Activated naive CD4-positive, alpha-beta T cell treated with anti-CD3 and anti-CD28 coated beads, Interleukin-2, amount 50 U/mL, for 72 hours (primary cell): ENCODE measurements at regions not wholly inside any gene's neighbourhood (a gene's known extent, or its start where the extent isn't known, plus 50 kb on each side); places are given as distances from the start of the nearest gene placed in this dataset.

Experiments used
- ATAC-seq, 2 donors: fragments of 150-1000 bp; cut with Tn5 transposase; 2 replicates each; pipeline ENCODE4 v1.10.0; 2021; ENCODE audit warnings: mild to moderate bottlenecking in 2 of 2, moderate library complexity in 2 of 2
- DNase-seq, 2 donors: peaks; one replicate each; pipeline ENCODE4 v3.0.0; 2021 to 2022; ENCODE audit warnings: low spot score in 2 of 2
- H3K27ac Mint-ChIP-seq, 2 donors: one replicate each; pipeline ENCODE4 v1.8.0; 2022; ENCODE audit warnings: mild to moderate bottlenecking in 2 of 2, mixed read lengths in 2 of 2
- H3K36me3 Mint-ChIP-seq, 2 donors: one replicate each; pipeline ENCODE4 v1.8.0; 2022; ENCODE audit warnings: mixed read lengths in 2 of 2
- H3K9me3 Mint-ChIP-seq, 2 donors: one replicate each; pipeline ENCODE4 v1.8.0; 2022; ENCODE audit warnings: mixed read lengths in 2 of 2

GRCh38 chr5:10860196-10860543, 99.1 kb upstream of the DAP start:
- Mint-ChIP-seq H3K27ac (no peak overlapping the region), H3K9me3 (no peaks in the 10 kb centered on the region), H3K36me3 (no peaks in the 10 kb centered on the region)
- DNase-seq (no peak), ATAC-seq (no peak)

GRCh38 chr5:10859393-10860195, 98.6 kb upstream of the DAP start:
- Mint-ChIP-seq H3K36me3 (no peaks in the 10 kb centered on the region), H3K9me3 (no peaks in the 10 kb centered on the region), H3K27ac (no peak overlapping the region)
- no peak for DNase-seq
- no peak for ATAC-seq

- DNase-seq (no peak), ATAC-seq (no peak)
- no peaks in the 10 kb centered on the region for H3K9me3 Mint-ChIP-seq
- no peak overlapping the region for H3K27ac Mint-ChIP-seq
- H3K36me3 Mint-ChIP-seq = no peaks in the 10 kb centered on the region
Measured at GRCh38 chr5:10858945-10859344, 97.9 kb upstream of the DAP start.

- Mint-ChIP-seq H3K9me3 (no peaks in the 10 kb centered on the region), H3K36me3 (no peaks in the 10 kb centered on the region), H3K27ac (no peak overlapping the region)
- DNase-seq = no peak
- ATAC-seq = no peak
Measured at GRCh38 chr5:10858307-10858706, 97.3 kb upstream of the DAP start.

GRCh38 chr5:10857338-10857733, 96.3 kb upstream of the DAP start:
- Mint-ChIP-seq H3K27ac (no peak overlapping the region), H3K36me3 (no peaks in the 10 kb centered on the region), H3K9me3 (no peaks in the 10 kb centered on the region)
- DNase-seq = no peak
- ATAC-seq = no peak

GRCh38 chr5:10856683-10857337, 95.8 kb upstream of the DAP start:
- Mint-ChIP-seq H3K36me3 (no peaks in the 10 kb centered on the region), H3K27ac (no peak overlapping the region), H3K9me3 (no peaks in the 10 kb centered on the region)
- no peak for ATAC-seq
- peak in 1 of 2 donors; percentile 44 for DNase-seq

- Mint-ChIP-seq H3K27ac (no peak overlapping the region), H3K9me3 (no peaks in the 10 kb centered on the region), H3K36me3 (no peaks in the 10 kb centered on the region)
- no peak for DNase-seq
- ATAC-seq = no peak
Measured at GRCh38 chr5:10856071-10856470, 95.0 kb upstream of the DAP start.

- no peaks in the 10 kb centered on the region for H3K36me3 Mint-ChIP-seq
- ATAC-seq = no peak
- H3K27ac Mint-ChIP-seq = no peak overlapping the region
- no peak for DNase-seq
- no peaks in the 10 kb centered on the region for H3K9me3 Mint-ChIP-seq
Measured at GRCh38 chr5:10854506-10855277, 93.7 kb upstream of the DAP start.

- no peak for DNase-seq
- H3K27ac Mint-ChIP-seq = no peak overlapping the region
- no peaks in the 10 kb centered on the region for H3K36me3 Mint-ChIP-seq
- ATAC-seq = no peak
- H3K9me3 Mint-ChIP-seq = no peaks in the 10 kb centered on the region
Measured at GRCh38 chr5:10853154-10853553, 92.1 kb upstream of the DAP start.

- no peak for ATAC-seq
- no peak overlapping the region for H3K27ac Mint-ChIP-seq
- H3K36me3 Mint-ChIP-seq = no peaks in the 10 kb centered on the region
- DNase-seq = no peak
- peaks cover 0 to 5% of the 10 kb centered on the region in 2 donors for H3K9me3 Mint-ChIP-seq
Measured at GRCh38 chr5:10849278-10849677, 88.2 kb upstream of the DAP start.

- H3K36me3 Mint-ChIP-seq = no peaks in the 10 kb centered on the region
- DNase-seq (no peak), ATAC-seq (no peak)
- H3K9me3 Mint-ChIP-seq = peaks cover 0 to 5% of the 10 kb centered on the region in 2 donors
- no peak overlapping the region for H3K27ac Mint-ChIP-seq
Measured at GRCh38 chr5:10844016-10844415, 83.0 kb upstream of the DAP start.

- DNase-seq (no peak), ATAC-seq (no peak)
- H3K9me3 Mint-ChIP-seq = peaks cover 0 to 5% of the 10 kb centered on the region in 2 donors
- no peak overlapping the region for H3K27ac Mint-ChIP-seq
- no peaks in the 10 kb centered on the region for H3K36me3 Mint-ChIP-seq
Measured at GRCh38 chr5:10842823-10843222, 81.8 kb upstream of the DAP start.

- no peak overlapping the region for H3K27ac Mint-ChIP-seq
- no peaks in the 10 kb centered on the region for H3K36me3 Mint-ChIP-seq
- no peak for ATAC-seq
- no peak for DNase-seq
- peaks cover 0 to 5% of the 10 kb centered on the region in 2 donors for H3K9me3 Mint-ChIP-seq
Measured at GRCh38 chr5:10839916-10840599, 79.0 kb upstream of the DAP start.

GRCh38 chr5:10839118-10839517, 78.1 kb upstream of the DAP start:
- no peak for ATAC-seq
- Mint-ChIP-seq H3K27ac (peak overlapping the region in 1 of 2 donors; percentile 9), H3K36me3 (no peaks in the 10 kb centered on the region), H3K9me3 (no peaks in the 10 kb centered on the region)
- DNase-seq = no peak

GRCh38 chr5:10838038-10838437, 77.0 kb upstream of the DAP start:
- no peaks in the 10 kb centered on the region for H3K36me3 Mint-ChIP-seq
- ATAC-seq = no peak
- H3K27ac Mint-ChIP-seq = no peak overlapping the region
- H3K9me3 Mint-ChIP-seq = no peaks in the 10 kb centered on the region
- DNase-seq = no peak

GRCh38 chr5:10836986-10837385, 76.0 kb upstream of the DAP start:
- H3K36me3 Mint-ChIP-seq = no peaks in the 10 kb centered on the region
- DNase-seq (no peak), ATAC-seq (no peak)
- H3K9me3 Mint-ChIP-seq = no peaks in the 10 kb centered on the region
- H3K27ac Mint-ChIP-seq = no peak overlapping the region

- H3K36me3 Mint-ChIP-seq = no peaks in the 10 kb centered on the region
Measured at GRCh38 chr5:10834695-10835094, 73.7 kb upstream of the DAP start.

More at GRCh38 chr5:10834695-10835094, 73.7 kb upstream of the DAP start:
- H3K9me3 Mint-ChIP-seq = no peaks in the 10 kb centered on the region
- DNase-seq (no peak), ATAC-seq (no peak)
- no peak overlapping the region for H3K27ac Mint-ChIP-seq
